ENCODE measurements at regions not wholly inside any gene's neighbourhood (a gene's known extent, or its start where the extent isn't known, plus 50 kb on each side); places are given as distances from the start of the nearest gene placed in this dataset.

DNA sequence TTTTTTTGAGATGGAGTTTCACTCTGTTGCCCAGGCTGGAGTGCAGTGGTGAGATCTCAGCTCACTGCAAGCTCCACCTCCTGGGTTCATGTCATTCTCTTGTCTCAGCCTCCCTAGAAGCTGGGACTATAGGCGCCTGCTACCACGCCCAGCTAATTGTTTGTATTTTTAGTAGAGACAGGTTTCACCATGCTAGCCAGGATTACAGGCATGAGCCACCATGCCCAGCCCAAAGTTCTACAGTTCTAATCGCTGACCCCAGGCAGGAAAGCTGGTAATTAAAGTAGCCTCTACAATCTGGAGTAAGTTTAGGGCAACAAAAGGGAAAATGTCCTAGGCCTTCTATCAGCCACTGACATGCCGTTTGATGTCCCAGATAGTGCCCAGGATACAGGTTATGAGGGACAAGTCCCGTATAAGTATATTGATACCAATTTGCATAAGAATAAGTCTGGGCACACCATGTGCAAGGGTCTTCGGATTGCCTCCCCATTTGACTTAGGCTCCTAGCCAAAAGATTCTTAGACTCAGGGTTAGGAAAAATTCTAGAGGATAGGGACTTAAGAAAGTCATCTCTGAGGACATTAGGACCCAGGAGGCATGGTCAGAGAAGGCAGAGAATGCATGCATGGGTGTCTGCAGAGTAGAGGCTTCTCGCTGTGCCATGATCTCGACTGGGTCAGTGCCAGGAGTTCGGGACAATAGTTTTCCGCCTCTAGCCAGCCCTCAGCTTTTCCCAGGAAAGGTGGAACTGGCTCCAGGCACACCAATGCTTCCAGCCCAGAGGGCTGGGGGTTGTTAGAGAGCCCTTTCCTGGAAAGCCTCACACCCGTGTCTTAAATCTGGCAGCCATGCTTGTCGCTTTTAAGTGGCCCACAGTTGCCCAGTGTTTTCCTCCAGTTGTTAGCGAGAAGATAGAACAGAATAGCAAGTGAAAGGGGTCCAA, 1111.1 kb downstream of the TAF11L14 start:
- Histone ChIP-seq H3K36me3 (ENCODE audit: control insufficient read depth, insufficient read depth, low read length) (no peaks in the 10 kb centered on the region), H3K4me1 (ENCODE audit: control insufficient read depth, insufficient read depth, low read length) (no peaks in the 10 kb centered on the region), H3K4me3 (ENCODE audit: low read length) (peak overlapping the region; percentile 3), H3K27me3 (ENCODE audit: control insufficient read depth, insufficient read depth, low read length) (no peaks in the 10 kb centered on the region), H3K9ac (ENCODE audit: low read length) (peak overlapping the region; percentile 38), H3K9me3 (ENCODE audit: control insufficient read depth, low read length) (no peaks in the 10 kb centered on the region)

DNA sequence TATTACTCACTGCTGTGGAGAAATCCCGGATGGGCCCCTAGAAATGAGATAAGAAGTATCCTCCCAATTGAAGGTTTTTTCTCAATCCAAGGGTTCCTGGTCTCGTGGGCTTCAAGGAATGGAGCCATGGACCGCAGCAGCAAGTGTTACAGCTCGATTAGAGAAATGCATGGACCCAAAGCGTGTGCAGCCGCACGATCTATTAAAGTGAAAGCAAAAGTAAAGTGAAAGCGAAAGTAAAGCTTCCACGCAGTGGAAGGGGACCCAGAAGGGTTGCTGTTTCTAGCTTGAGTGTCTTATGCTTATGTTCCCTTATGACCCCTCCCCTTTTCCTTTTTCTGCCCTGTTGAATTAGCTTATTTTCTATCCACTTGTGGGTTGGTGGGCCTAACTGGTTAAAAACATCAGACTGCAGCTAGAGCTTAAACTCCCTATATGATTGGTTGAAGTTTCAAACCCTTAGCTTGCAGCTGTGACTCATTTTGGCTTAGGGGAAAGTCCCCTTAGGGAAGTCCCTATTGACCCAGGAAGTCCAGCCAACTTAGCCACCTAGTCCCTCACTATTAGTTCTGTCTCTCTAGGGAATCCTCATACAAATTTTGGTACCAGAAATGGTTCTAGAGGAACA, 1111.8 kb downstream of the TAF11L14 start:
- Histone ChIP-seq H3K9me3 (ENCODE audit: control insufficient read depth, low read length) (no peaks in the 10 kb centered on the region), H3K36me3 (ENCODE audit: control insufficient read depth, insufficient read depth, low read length) (no peaks in the 10 kb centered on the region), H3K27me3 (ENCODE audit: control insufficient read depth, insufficient read depth, low read length) (no peaks in the 10 kb centered on the region), H3K9ac (ENCODE audit: low read length) (peak overlapping the region; percentile 38), H3K4me1 (ENCODE audit: control insufficient read depth, insufficient read depth, low read length) (no peaks in the 10 kb centered on the region), H3K4me3 (ENCODE audit: low read length) (peak overlapping the region; percentile 3)

DNA sequence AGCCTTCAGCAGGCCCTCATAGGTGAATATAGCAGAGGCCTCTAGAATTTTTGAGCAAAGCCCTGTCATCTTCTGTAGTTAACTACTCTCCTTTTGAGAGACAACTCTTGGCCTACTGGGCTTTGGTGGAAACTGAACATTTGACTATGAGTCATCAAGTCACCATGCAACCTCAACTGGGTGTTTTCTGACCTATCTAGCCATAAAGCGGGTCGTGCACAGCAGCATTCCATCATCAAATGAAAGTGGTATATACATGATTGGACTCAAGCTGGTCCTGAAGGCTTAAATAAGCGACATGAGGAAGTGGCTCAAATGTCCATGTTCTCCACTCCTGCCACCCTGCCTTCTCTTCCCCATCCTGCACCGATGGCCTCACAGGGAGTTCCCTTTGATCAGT, 1115.5 kb downstream of the TAF11L14 start:
- Histone ChIP-seq H3K4me1 (ENCODE audit: control insufficient read depth, insufficient read depth, low read length) (no peaks in the 10 kb centered on the region), H3K9ac (ENCODE audit: low read length) (no peak overlapping the region), H3K9me3 (ENCODE audit: control insufficient read depth, low read length) (no peaks in the 10 kb centered on the region), H3K36me3 (ENCODE audit: control insufficient read depth, insufficient read depth, low read length) (no peaks in the 10 kb centered on the region), H3K4me3 (ENCODE audit: low read length) (no peak overlapping the region), H3K27me3 (ENCODE audit: control insufficient read depth, insufficient read depth, low read length) (no peaks in the 10 kb centered on the region)

DNA sequence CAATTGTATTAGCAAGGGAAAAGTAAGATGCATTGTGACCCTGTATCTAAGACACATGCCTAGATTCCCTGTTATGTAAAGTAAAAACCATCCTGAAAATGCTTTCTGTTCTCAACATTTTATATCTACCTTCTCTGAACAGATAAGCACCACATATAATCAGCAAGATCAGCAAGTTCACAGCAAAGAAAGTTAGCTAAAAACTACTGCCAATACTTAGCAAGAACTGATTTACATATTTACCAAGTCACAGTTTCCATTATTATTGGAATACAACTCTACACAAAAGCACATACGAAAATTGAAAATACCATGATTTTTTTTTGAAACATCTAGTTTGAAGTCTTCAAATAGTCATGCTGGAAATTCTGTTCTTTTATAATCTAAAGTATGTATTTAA, 1118.1 kb downstream of the TAF11L14 start:
- H3K4me1 ChIP-seq (ENCODE audit: control insufficient read depth, insufficient read depth, low read length), result no peaks in the 10 kb centered on the region
- no peaks in the 10 kb centered on the region for H3K27me3 ChIP-seq (ENCODE audit: control insufficient read depth, insufficient read depth, low read length)
- H3K36me3 ChIP-seq (ENCODE audit: control insufficient read depth, insufficient read depth, low read length), result no peaks in the 10 kb centered on the region
- no peak overlapping the region for H3K4me3 ChIP-seq (ENCODE audit: low read length)
- H3K9me3 ChIP-seq (ENCODE audit: control insufficient read depth, low read length), result no peaks in the 10 kb centered on the region
- H3K9ac ChIP-seq (ENCODE audit: low read length), result no peak overlapping the region

DNA sequence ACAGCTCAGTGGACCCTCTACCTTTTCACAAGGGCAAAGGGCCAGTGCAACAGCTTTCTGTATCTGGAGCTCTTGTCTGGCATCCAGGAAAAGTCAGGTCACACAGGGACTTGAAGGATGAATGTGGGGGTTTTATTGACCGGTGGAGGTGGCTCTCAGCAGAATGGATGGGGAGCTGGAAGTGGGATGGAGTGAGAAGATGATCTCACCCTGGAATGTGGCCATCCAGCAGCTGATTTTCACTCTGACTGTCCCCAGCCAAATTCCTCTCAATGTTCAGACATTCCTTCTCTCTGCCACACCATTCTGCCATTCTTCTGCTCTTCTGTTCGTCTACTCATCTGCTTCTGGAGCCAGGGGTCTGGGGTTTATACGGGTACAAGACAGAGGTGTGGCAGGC, 1119.9 kb downstream of the TAF11L14 start:
- H3K4me1 ChIP-seq (ENCODE audit: control insufficient read depth, insufficient read depth, low read length), result no peaks in the 10 kb centered on the region
- no peak overlapping the region for H3K4me3 ChIP-seq (ENCODE audit: low read length)
- H3K9me3 ChIP-seq (ENCODE audit: control insufficient read depth, low read length), result no peaks in the 10 kb centered on the region
- H3K36me3 ChIP-seq (ENCODE audit: control insufficient read depth, insufficient read depth, low read length), result no peaks in the 10 kb centered on the region
- H3K9ac ChIP-seq (ENCODE audit: low read length), result no peak overlapping the region
- no peaks in the 10 kb centered on the region for H3K27me3 ChIP-seq (ENCODE audit: control insufficient read depth, insufficient read depth, low read length)

DNA sequence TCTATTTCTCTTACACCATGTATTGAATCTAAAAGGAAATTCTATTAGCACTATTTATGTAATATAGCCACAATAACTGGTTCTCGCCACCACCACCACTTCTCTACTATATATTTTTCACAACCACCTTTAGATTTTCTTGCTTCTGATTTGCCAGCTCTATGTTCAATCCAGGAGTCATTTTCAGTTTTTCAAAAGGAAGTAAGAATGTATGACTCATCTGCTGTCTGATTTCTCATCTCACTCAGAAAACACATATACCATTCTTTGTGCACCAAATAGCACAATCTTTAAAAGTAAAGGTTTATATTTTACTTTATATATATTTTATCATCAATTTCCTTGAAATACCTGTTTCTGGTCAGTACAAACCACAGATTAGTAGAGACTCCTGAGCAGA, 1127.5 kb downstream of the TAF11L14 start:
- no peak overlapping the region for H3K4me3 ChIP-seq (ENCODE audit: low read length)
- no peaks in the 10 kb centered on the region for H3K9me3 ChIP-seq (ENCODE audit: control insufficient read depth, low read length)
- no peak overlapping the region for H3K9ac ChIP-seq (ENCODE audit: low read length)
- H3K36me3 ChIP-seq (ENCODE audit: control insufficient read depth, insufficient read depth, low read length), result no peaks in the 10 kb centered on the region
- H3K4me1 ChIP-seq (ENCODE audit: control insufficient read depth, insufficient read depth, low read length), result no peaks in the 10 kb centered on the region
- H3K27me3 ChIP-seq (ENCODE audit: control insufficient read depth, insufficient read depth, low read length), result no peaks in the 10 kb centered on the region

DNA sequence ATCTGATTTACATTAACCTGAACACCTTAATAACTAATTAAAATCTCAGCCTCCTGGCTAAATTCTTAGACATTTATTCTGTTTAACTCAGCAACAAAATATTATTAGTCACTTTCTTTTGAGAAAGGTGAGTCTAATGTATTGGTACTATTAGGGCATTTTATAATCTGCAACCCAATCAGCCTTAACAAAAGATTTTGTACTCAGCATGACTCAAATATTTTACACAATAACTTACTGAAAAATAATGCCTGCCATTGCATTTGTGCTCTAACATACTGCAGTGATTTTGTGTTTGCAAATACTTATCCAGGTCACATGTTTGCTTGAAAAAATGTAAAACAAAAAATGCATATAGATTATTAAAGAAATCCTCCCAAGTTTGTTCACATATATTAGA, 1129.9 kb downstream of the TAF11L14 start:
- no peaks in the 10 kb centered on the region for H3K36me3 ChIP-seq (ENCODE audit: control insufficient read depth, insufficient read depth, low read length)
- no peak overlapping the region for H3K9ac ChIP-seq (ENCODE audit: low read length)
- no peaks in the 10 kb centered on the region for H3K27me3 ChIP-seq (ENCODE audit: control insufficient read depth, insufficient read depth, low read length)
- no peaks in the 10 kb centered on the region for H3K4me1 ChIP-seq (ENCODE audit: control insufficient read depth, insufficient read depth, low read length)
- no peak overlapping the region for H3K4me3 ChIP-seq (ENCODE audit: low read length)
- H3K9me3 ChIP-seq (ENCODE audit: control insufficient read depth, low read length), result no peaks in the 10 kb centered on the region

DNA sequence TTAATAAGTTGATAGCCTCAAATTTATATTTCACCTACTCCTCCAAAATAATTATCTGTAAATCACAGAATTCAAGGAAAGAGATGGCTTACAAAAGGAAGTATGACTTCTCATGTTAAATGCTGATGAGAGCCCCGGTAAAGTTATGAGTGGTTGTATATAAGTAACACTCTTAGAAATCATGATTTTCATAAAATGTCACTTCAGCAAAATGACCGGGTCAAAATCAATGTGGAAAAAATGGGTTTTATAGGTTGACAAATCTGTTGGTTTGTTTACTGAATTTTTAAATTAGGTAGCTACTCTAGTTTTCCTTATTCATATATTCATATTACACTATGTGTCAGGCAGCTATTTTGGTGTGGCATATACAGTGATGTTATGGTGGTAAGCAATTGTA, 1131.0 kb downstream of the TAF11L14 start:
- H3K36me3 ChIP-seq (ENCODE audit: control insufficient read depth, insufficient read depth, low read length), result no peaks in the 10 kb centered on the region
- H3K4me3 ChIP-seq (ENCODE audit: low read length), result no peak overlapping the region
- no peaks in the 10 kb centered on the region for H3K27me3 ChIP-seq (ENCODE audit: control insufficient read depth, insufficient read depth, low read length)
- H3K9ac ChIP-seq (ENCODE audit: low read length), result no peak overlapping the region
- H3K9me3 ChIP-seq (ENCODE audit: control insufficient read depth, low read length), result no peaks in the 10 kb centered on the region
- no peaks in the 10 kb centered on the region for H3K4me1 ChIP-seq (ENCODE audit: control insufficient read depth, insufficient read depth, low read length)

DNA sequence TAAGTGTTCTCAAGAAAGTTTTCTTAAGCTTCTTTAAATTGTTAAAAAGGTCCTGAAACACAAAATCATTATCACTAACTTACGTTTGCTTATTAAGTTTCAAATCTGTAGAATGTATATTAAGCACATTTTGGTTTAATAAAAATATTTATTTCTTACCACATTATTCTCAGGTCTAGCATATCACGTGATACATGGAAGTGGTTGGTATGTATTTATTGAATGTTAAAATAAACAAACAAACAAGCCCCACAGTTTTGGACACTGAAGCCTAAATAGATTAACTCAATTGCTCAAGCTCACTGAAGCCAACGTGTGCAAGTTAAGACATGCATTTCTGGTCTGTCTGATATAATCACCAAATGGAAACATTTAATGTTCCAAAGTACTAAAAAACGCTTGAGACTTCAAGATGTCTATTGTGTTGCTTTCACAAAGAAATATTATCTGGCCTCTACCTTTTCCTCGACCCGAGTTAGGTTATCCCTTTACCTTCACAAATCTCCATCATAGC, 1136.9 kb downstream of the TAF11L14 start:
- H3K27me3 ChIP-seq (ENCODE audit: control insufficient read depth, insufficient read depth, low read length), result no peaks in the 10 kb centered on the region
- H3K36me3 ChIP-seq (ENCODE audit: control insufficient read depth, insufficient read depth, low read length), result no peaks in the 10 kb centered on the region
- H3K4me3 ChIP-seq (ENCODE audit: low read length), result no peak overlapping the region
- no peaks in the 10 kb centered on the region for H3K9me3 ChIP-seq (ENCODE audit: control insufficient read depth, low read length)
- H3K4me1 ChIP-seq (ENCODE audit: control insufficient read depth, insufficient read depth, low read length), result no peaks in the 10 kb centered on the region
- H3K9ac ChIP-seq (ENCODE audit: low read length), result no peak overlapping the region

DNA sequence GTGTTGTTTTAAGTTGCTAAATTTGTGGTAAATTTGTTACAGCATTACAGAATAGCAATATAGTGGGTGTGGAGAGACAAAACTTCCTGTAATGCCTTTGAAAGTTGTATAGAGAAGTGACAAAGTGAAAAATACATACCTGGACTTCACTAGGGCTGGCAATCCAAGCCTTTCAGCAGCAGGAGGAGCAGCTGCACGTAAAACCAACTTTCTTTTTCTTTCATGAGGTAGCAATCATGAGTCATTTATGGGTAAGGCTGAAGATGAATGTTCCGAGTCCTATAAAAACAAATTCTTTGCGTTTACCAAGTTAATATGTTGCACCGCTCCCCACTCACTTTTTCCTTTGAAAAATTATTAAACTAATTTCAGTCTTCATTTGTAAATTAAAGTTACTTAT, 1138.2 kb downstream of the TAF11L14 start:
- no peaks in the 10 kb centered on the region for H3K27me3 ChIP-seq (ENCODE audit: control insufficient read depth, insufficient read depth, low read length)
- no peaks in the 10 kb centered on the region for H3K9me3 ChIP-seq (ENCODE audit: control insufficient read depth, low read length)
- H3K4me1 ChIP-seq (ENCODE audit: control insufficient read depth, insufficient read depth, low read length), result no peaks in the 10 kb centered on the region
- H3K4me3 ChIP-seq (ENCODE audit: low read length), result no peak overlapping the region
- H3K9ac ChIP-seq (ENCODE audit: low read length), result no peak overlapping the region
- no peaks in the 10 kb centered on the region for H3K36me3 ChIP-seq (ENCODE audit: control insufficient read depth, insufficient read depth, low read length)

DNA sequence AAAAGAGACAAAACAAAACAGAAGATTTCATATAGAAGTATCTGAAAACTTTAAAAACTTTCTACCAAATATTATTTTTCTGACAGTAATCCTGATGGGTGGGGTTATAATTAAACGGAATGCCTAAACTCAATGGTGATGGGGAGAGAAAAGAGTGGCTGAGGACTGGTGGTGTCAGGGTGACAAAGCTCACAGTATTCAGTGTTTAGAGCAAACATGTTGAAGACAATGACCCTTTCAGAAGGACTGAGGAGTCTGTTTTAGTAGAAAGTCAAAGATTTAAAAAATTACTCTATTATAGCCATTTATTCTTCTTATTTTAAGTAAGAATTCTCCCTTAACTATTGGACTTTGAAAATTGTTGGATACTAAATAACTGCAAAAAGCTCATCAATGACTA, 1144.0 kb downstream of the TAF11L14 start:
- peaks cover 3% of the 10 kb centered on the region for H3K4me1 ChIP-seq (ENCODE audit: control insufficient read depth, insufficient read depth, low read length)
- H3K9me3 ChIP-seq (ENCODE audit: control insufficient read depth, low read length), result no peaks in the 10 kb centered on the region
- H3K27me3 ChIP-seq (ENCODE audit: control insufficient read depth, insufficient read depth, low read length), result no peaks in the 10 kb centered on the region
- no peak overlapping the region for H3K4me3 ChIP-seq (ENCODE audit: low read length)
- no peaks in the 10 kb centered on the region for H3K36me3 ChIP-seq (ENCODE audit: control insufficient read depth, insufficient read depth, low read length)
- H3K9ac ChIP-seq (ENCODE audit: low read length), result no peak overlapping the region

DNA sequence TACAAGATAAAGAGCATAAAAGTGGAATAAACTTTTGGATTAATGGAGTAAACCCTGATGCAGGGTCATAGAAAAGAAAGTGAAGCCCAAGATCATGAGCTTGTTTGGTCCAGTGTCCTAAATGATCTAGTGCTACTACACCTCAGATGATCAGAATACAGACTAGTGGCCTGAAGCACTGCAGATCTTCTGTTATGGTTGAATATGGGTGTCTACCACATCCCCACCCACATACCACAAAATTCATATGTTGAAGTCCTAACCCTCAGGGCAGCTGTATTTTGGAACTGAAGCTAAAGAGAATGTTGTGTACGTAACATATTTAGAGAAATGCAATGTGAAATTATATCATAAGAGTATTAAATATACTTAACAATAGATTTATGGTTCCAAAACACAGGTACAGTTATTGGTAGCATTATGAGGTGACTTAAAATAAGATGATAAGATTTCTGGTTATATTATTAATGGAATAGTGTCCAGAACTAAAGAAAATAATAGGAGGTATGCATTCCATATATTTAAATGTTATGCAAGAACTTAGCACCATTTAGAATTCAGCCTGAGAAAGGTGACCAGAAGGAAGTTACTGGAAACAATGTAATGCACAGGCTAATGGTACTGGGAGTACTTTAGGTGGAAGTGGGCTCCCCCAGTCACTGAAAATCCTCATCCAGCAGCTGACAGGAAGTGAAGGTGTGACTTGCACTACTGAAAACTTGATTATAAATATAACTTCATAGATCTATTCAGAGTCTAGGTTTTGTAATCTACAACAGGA, 1155.1 kb downstream of the TAF11L14 start:
- H3K9ac ChIP-seq (ENCODE audit: low read length), result no peak overlapping the region
- H3K36me3 ChIP-seq (ENCODE audit: control insufficient read depth, insufficient read depth, low read length), result no peaks in the 10 kb centered on the region
- no peak overlapping the region for H3K4me3 ChIP-seq (ENCODE audit: low read length)
- H3K9me3 ChIP-seq (ENCODE audit: control insufficient read depth, low read length), result no peaks in the 10 kb centered on the region
- no peaks in the 10 kb centered on the region for H3K27me3 ChIP-seq (ENCODE audit: control insufficient read depth, insufficient read depth, low read length)
- H3K4me1 ChIP-seq (ENCODE audit: control insufficient read depth, insufficient read depth, low read length), result peaks cover 7% of the 10 kb centered on the region

Measured in mucosa of stomach (tissue), 1 donor.